Loucy (cell line): ENCODE measurements at regions not wholly inside any gene's neighbourhood (a gene's known extent, or its start where the extent isn't known, plus 50 kb on each side); places are given as distances from the start of the nearest gene placed in this dataset.

Source experiments
- H2AFZ ChIP-seq: fragments of 200-600 bp; sonication (generic); 2 replicates; pipeline ENCODE4 v1.6.0; 2016; ENCODE audit warnings: antibody characterized with exemption, mild to moderate bottlenecking, low read length, moderate library complexity
- H3F3A ChIP-seq: fragments of 200-600 bp; 2 replicates; pipeline ENCODE4 v1.6.0; 2016; ENCODE audit warnings: antibody characterized with exemption, low read depth, mild to moderate bottlenecking
- H3K27me3 ChIP-seq: fragments of 200-600 bp; sonication (generic); 2 replicates; pipeline ENCODE4 v1.6.1; 2014; ENCODE audit warnings: low read length, mild to moderate bottlenecking; ENCODE audit not compliant: insufficient read depth, poor library complexity, severe bottlenecking
- H3K36me3 ChIP-seq: fragments of 200-600 bp; sonication (generic); 2 replicates; pipeline ENCODE4 v1.6.1; 2016; ENCODE audit warnings: low read length; ENCODE audit not compliant: insufficient read depth
- H3K4me1 ChIP-seq: fragments of 200-600 bp; sonication (generic); 2 replicates; pipeline ENCODE4 v1.5.1; 2014; ENCODE audit warnings: low read length, mild to moderate bottlenecking; ENCODE audit not compliant: insufficient read depth, poor library complexity, severe bottlenecking
- H3K4me2 ChIP-seq: fragments of 200-600 bp; sonication (generic); 2 replicates; pipeline ENCODE4 v1.6.0; 2014; ENCODE audit warnings: antibody characterized with exemption, low read length, low read depth, mild to moderate bottlenecking; ENCODE audit not compliant: poor library complexity, severe bottlenecking
- H3K4me3 ChIP-seq: fragments of 200-600 bp; sonication (generic); 2 replicates; pipeline ENCODE4 v1.5.1; 2014; ENCODE audit warnings: low read length, mild to moderate bottlenecking, mixed read lengths; ENCODE audit not compliant: poor library complexity, severe bottlenecking
- H3K79me2 ChIP-seq: fragments of 200-600 bp; sonication (generic); 2 replicates; pipeline ENCODE4 v1.6.1; 2014; ENCODE audit warnings: low read length; ENCODE audit not compliant: insufficient read depth
- H3K9ac ChIP-seq: fragments of 200-600 bp; sonication (generic); 2 replicates; pipeline ENCODE4 v1.6.0; 2014; ENCODE audit warnings: mild to moderate bottlenecking, low read depth, low read length, moderate library complexity; ENCODE audit not compliant: poor library complexity, severe bottlenecking
- H3K9me2 ChIP-seq: fragments of 200-600 bp; sonication (generic); replicated peaks from 2 replicates; pipeline ENCODE4 v1.6.1; 2016; ENCODE audit warnings: low read depth, low read length, mixed read lengths
- H3K9me3 ChIP-seq: fragments of 200-600 bp; sonication (generic); 2 replicates; pipeline ENCODE4 v1.6.1; 2014; ENCODE audit warnings: mild to moderate bottlenecking, antibody characterized with exemption, low read length, low read depth; ENCODE audit not compliant: insufficient read depth
- H4K20me1 ChIP-seq: fragments of 200-600 bp; sonication (generic); 2 replicates; pipeline ENCODE4 v1.6.0; 2014; ENCODE audit warnings: antibody characterized with exemption, low read length, mild to moderate bottlenecking; ENCODE audit not compliant: insufficient read depth, poor library complexity, severe bottlenecking
- EZH2phosphoT487 ChIP-seq: fragments of 200-600 bp; IDR thresholded peaks from 2 replicates; pipeline ENCODE4 v1.6.1; 2018; ENCODE audit warnings: antibody characterized with exemption, mild to moderate bottlenecking, moderate library complexity, borderline replicate concordance
- TF ChIP-seq, protein P1 (sequence below): fragments of 200-600 bp; sonication (generic); conservative IDR thresholded peaks from 2 replicates; pipeline ENCODE4 v1.5.1; 2014; ENCODE audit warnings: mild to moderate bottlenecking, antibody characterized with exemption, low read length

DNA sequence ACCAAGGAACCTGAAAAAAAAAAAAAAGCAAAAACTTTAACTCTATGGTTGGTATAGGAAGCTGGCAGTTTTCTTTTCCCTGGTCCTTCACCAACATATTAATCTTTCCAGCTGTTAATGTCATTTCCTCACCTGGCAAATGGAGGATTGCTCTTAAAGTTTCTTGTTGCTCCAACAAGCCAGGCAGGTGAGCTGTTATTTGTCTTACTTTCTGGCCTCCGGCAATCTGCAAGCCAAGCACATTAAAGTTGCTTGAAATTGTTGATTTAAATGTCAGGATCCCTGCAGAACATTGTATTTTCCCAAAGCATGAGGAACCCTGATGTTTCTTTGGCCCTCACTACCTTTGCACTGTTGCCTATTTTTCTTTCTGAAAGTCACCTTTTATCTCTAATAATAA lies 664.9 kb downstream of the METTL4 start:
- H3K79me2 ChIP-seq = no peaks in the 10 kb centered on the region
- H3K4me2 ChIP-seq = no peak overlapping the region
- no peak for TF ChIP-seq EZH2phosphoT487
- TF ChIP-seq, protein P1, sequence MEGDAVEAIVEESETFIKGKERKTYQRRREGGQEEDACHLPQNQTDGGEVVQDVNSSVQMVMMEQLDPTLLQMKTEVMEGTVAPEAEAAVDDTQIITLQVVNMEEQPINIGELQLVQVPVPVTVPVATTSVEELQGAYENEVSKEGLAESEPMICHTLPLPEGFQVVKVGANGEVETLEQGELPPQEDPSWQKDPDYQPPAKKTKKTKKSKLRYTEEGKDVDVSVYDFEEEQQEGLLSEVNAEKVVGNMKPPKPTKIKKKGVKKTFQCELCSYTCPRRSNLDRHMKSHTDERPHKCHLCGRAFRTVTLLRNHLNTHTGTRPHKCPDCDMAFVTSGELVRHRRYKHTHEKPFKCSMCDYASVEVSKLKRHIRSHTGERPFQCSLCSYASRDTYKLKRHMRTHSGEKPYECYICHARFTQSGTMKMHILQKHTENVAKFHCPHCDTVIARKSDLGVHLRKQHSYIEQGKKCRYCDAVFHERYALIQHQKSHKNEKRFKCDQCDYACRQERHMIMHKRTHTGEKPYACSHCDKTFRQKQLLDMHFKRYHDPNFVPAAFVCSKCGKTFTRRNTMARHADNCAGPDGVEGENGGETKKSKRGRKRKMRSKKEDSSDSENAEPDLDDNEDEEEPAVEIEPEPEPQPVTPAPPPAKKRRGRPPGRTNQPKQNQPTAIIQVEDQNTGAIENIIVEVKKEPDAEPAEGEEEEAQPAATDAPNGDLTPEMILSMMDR = no peak
- H4K20me1 ChIP-seq = no peaks in the 10 kb centered on the region
- no peaks in the 10 kb centered on the region for H3K27me3 ChIP-seq
- no peak overlapping the region for H3K9ac ChIP-seq
- H3K9me2 ChIP-seq = no peaks in the 10 kb centered on the region
- H3K4me1 ChIP-seq = no peaks in the 10 kb centered on the region
- no peak overlapping the region for H3K4me3 ChIP-seq
- peaks cover 8% of the 10 kb centered on the region; the same call in 1 of the 2 replicates for H3K9me3 ChIP-seq
- H3K36me3 ChIP-seq = no peaks in the 10 kb centered on the region
- H2AFZ ChIP-seq = no peak overlapping the region
- no peaks in the 10 kb centered on the region for H3F3A ChIP-seq

DNA sequence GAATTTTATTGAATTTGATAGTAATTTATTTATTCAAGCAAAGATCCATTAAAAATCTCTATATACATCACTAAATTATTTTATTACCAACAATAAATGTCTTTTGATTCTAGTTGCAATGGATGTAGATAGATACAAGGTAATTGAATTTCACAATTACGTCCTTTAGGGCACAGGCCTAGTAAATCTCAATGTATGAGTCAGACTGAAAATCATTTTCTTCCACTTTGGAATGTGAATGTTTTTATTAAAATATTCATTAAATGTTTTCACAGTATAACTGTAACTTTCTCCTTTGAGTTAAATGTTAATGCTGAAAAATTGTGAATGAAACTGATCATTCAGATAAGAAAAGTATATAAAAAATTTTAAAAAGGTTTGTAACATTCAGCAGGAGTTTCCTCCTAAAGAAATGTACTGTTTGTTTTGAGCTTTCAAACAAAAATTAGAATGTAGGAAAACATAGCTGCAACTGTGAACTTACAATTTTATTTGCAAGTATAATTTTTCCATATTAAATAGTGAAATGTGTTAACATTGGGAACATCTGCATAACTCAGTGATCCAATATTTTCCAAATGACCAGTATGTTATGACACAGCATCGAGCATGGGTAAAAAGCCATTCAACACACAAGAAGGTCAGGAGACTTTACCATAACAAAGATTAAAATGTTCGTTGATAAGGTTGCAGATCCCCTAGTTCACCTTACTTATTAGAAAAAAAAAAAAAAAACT lies 663.7 kb downstream of the METTL4 start:
- no peak for TF ChIP-seq EZH2phosphoT487
- TF ChIP-seq, protein P1 = no peak
- no peak overlapping the region for H3K4me2 ChIP-seq
- H3K4me1 ChIP-seq = no peaks in the 10 kb centered on the region
- no peak overlapping the region for H3K9ac ChIP-seq
- H3K4me3 ChIP-seq = no peak overlapping the region
- peaks cover 8% of the 10 kb centered on the region; the same call in 1 of the 2 replicates for H3K9me3 ChIP-seq
- H3K36me3 ChIP-seq = no peaks in the 10 kb centered on the region
- H2AFZ ChIP-seq = no peak overlapping the region
- H3K9me2 ChIP-seq = no peaks in the 10 kb centered on the region
- no peaks in the 10 kb centered on the region for H3K27me3 ChIP-seq
- H3F3A ChIP-seq = no peaks in the 10 kb centered on the region
- H3K79me2 ChIP-seq = no peaks in the 10 kb centered on the region
- H4K20me1 ChIP-seq = no peaks in the 10 kb centered on the region

DNA sequence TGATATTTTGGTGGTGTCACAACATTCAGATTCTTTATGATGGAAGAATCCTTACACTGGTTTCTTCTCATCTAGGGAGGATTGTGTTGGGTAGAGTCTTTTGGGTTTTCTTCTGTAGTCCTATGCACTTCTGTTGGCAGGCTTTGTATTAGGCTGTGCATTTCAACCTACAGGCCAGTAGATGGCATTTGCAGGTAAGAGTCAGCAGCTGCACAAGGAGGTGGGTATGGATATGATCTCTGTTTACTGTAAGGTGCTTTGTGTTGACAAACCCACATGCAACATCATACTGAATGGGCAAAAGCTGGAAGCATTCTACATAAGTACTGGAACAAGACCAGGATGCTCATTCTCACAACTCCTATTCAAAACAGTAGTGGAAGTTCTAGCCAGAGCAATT lies 656.8 kb downstream of the METTL4 start:
- H3K4me2 ChIP-seq = no peak overlapping the region
- H3K9ac ChIP-seq = no peak overlapping the region
- no peaks in the 10 kb centered on the region for H3K4me1 ChIP-seq

More for the DNA sequence above, 656.8 kb downstream of the METTL4 start:
- TF ChIP-seq EZH2phosphoT487 = no peak
- TF ChIP-seq, protein P1 = peak; percentile 72
- Histone ChIP-seq H3K9me3 (peaks cover 16% of the 10 kb centered on the region; the same call in 1 of the 2 replicates), H3K4me3 (no peak overlapping the region), H3K36me3 (no peaks in the 10 kb centered on the region), H3K27me3 (no peaks in the 10 kb centered on the region), H2AFZ (no peak overlapping the region), H3K9me2 (no peaks in the 10 kb centered on the region), H3F3A (no peaks in the 10 kb centered on the region), H3K79me2 (no peaks in the 10 kb centered on the region), H4K20me1 (no peaks in the 10 kb centered on the region)
